ENCODE measurements at regions not wholly inside any gene's neighbourhood (a gene's known extent, or its start where the extent isn't known, plus 50 kb on each side); places are given as distances from the start of the nearest gene placed in this dataset.

GRCh38 chr4:60368986-60369385 lies 831.1 kb upstream of the ADGRL3 start:
- TF ChIP-seq POLR2A (IDR thresholded peaks at IDR 0.05; ENCODE audit: low read depth) (no peak), CTCF (IDR thresholded peaks at IDR 0.05) (no peak), POLR2AphosphoS5 (IDR thresholded peaks at IDR 0.05) (no peak), EP300 (IDR thresholded peaks at IDR 0.05) (no peak)
